GM13977 (cell line): ENCODE measurements at regions not wholly inside any gene's neighbourhood (a gene's known extent, or its start where the extent isn't known, plus 50 kb on each side); places are given as distances from the start of the nearest gene placed in this dataset.
A peak's percentile ranks its signal among the peaks of the same experiment; 100 is the strongest.
"Not testable (repeated sequence)": the region's sequence is repeated elsewhere in the genome, so short reads cannot be mapped to it uniquely, and the experiment has no call there.

Experiments
- DNase-seq: peaks from one replicate; pipeline ENCODE4 v3.0.0; 2012; ENCODE audit warnings: low spot score
- in situ Hi-C: fragments of 300-500 bp; cut with MboI; formaldehyde crosslinking; loops from one replicate; pipeline ENCODE4 v1.12.0; 2022; ENCODE audit warnings: low sequenced_read_pairs, low pct_unique_long_range_greater_than_20kb, mixed read lengths, inconsistent platforms; ENCODE audit not compliant: unreplicated experiment
- TF ChIP-seq, protein P1 (sequence below): IDR thresholded peaks from 2 replicates; pipeline ENCODE4 v1.5.1; 2012; ENCODE audit warnings: mild to moderate bottlenecking, control low read depth; ENCODE audit not compliant: insufficient read depth; ENCODE audit errors: extremely low read depth, missing control alignments

DNA sequence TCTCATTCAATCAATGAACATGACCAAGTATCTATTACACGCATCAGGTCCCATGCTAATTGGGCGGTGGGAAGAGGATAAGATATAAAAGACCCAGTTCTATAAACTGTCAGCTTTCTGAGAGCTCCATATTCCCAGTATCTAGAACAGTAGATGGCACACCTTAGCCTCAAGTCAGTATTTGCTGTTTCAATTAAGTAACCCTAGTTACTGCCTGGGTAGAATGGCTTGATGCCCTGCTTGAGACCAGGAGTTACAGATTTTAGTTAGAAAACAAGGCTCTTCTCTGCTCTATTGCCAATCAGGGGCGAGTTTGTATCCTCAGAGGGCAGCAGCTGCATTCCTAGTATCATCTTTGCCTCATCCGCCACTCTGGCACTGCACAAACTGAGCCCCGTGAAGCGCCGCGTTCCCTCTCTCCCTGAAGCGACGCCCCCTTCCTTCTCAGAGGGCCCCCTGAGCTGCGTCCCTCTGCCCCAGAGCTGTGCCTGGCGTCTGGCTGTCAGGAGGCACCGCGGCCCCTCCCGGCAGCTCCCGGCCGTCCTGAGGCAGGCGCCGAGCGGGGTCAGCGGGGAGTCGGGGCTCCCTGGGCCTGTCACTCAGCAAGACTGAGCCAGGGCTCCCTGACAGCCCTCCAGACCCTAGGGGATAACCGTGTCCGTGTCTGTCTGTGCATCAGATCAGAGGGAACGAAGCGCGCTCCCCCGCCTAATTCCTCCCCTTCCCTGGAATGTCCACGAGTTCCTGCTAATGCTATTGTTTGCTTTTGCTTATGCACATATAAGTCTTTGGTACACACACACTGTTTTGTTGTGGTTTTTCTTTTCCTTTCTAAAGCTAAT is 212.4 kb upstream of the TTC29 start:
- TF ChIP-seq, protein P1, sequence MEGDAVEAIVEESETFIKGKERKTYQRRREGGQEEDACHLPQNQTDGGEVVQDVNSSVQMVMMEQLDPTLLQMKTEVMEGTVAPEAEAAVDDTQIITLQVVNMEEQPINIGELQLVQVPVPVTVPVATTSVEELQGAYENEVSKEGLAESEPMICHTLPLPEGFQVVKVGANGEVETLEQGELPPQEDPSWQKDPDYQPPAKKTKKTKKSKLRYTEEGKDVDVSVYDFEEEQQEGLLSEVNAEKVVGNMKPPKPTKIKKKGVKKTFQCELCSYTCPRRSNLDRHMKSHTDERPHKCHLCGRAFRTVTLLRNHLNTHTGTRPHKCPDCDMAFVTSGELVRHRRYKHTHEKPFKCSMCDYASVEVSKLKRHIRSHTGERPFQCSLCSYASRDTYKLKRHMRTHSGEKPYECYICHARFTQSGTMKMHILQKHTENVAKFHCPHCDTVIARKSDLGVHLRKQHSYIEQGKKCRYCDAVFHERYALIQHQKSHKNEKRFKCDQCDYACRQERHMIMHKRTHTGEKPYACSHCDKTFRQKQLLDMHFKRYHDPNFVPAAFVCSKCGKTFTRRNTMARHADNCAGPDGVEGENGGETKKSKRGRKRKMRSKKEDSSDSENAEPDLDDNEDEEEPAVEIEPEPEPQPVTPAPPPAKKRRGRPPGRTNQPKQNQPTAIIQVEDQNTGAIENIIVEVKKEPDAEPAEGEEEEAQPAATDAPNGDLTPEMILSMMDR = no peak
- in situ Hi-C loops = loop anchor here (25.0 kb wide), 1 partner anchor 429 kb away; no protein-coding TSS in a partner anchor
- DNase-seq = no peak

DNA sequence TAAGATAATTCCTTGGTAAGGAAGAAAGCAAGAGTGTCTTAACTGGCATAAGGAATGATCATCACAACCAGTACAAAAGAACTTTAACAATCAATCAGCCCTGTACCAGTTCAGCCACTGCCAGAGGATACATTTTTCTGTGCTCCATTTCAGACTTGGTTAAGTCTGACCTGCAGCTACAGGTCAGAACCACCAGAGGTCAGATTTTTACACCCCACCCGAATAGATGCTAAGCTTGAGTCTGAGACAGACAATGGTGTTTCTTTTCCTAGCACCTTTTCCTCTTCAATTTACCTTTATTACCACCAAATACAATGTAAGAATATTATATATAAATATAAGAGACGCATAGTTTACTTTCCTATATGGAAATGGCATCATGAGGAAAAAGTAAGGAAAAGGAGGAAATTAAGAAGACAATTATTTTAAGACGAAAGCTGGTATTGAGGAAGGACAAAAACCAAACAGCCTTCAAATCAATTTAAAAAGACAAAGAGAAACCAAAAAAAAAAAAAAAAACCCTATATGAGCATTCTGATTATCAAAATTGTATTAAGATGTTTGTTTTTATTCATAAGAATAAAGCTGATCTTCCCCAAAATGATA is 215.3 kb upstream of the TTC29 start:
- DNase-seq = peak; percentile 72
- in situ Hi-C loops = loop anchor here (25.0 kb wide), 1 partner anchor 426 kb away; no protein-coding TSS in a partner anchor
- TF ChIP-seq, protein P1 = peak; percentile 76

DNA sequence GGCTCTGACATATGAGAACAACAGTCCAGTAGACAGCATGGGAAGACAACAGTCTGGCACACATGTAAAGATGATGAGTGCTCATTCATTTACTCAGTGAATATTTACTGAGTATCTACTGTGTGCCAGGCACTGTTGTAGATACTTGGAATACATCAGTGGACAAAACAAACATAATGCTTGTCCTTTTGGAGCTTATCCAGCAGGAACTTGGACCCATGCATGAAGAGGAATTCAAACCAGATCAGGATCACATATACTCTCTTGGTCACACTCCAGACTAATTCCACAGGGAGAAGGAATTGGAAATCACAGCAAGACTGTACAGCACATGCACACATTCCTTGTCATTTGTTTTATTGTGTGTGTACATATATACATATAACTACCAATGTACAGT is 217.6 kb upstream of the TTC29 start:
- no peak for DNase-seq
- in situ Hi-C loops = loop anchor here (25.0 kb wide), 1 partner anchor 424 kb away; no protein-coding TSS in a partner anchor
- TF ChIP-seq, protein P1 = no peak

DNA sequence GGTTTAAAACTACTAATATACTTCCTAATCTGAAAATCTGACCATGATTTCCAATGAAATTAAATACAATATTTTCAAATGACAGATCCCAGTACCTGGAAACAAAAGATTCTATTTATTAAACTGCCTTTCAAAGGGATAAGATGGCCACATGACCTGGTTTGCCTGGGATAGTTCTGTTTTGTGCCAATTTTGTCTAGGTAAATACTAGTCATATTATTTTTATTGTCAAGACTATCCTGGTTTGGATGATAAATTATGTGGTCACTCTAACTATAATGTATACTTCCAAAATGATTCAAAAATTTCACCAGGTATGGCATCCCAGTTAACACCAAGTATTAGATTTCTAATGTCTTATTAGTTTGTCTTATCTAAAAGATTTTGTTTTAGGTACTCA is 222.5 kb upstream of the TTC29 start:
- in situ Hi-C loops = loop anchor here (25.0 kb wide), 1 partner anchor 419 kb away; no protein-coding TSS in a partner anchor
- not testable (repeated sequence) for DNase-seq

DNA sequence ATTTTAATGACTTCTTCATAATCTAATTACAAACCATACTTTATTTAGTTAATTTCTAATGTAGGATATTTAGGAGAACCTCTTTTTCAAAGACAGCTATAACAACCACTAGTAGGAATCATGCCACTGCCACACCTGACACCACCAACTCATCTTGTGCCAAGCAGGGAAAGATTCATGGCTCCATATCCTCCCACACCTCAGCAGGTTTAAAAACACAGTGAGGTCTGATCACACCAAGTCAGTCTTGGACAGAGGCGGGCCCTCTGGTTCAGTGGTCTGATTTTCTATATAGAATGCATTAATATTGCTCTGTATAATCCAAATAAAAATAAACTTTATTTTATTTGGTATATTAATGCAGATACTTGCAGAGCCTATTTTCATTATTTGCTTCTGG is 227.7 kb upstream of the TTC29 start:
- TF ChIP-seq, protein P1 = no peak
- in situ Hi-C loops = loop anchor here (25.0 kb wide), 1 partner anchor 414 kb away; no protein-coding TSS in a partner anchor
- no peak for DNase-seq

DNA sequence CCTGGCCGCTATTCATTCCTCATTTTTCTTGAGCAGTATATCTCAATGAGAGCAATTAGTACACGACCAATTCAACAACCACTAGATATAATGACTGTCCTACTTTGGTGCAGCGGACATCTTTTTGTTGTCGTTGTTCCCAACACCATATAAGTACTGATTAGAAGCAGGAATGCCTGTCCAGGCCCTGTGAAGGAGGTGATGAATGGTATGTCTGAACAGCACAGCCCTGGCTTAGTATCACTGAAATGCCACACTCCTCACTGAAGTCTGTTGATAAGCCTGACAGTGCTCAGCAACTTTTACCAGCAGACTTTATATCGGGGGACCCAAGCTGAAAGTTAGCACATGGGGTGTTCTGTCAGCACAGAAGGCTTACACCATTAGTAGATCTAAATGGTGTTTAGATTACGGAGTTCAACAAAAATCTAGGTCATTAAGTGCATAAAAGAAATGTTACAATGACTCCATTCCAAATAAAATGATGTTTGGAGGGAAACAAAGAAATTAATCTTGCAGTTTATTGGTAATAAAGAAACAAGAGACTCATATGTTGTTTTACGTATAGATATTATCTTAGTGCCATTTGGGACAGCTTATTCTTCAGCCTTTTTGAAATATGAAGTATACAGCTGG is 228.3 kb upstream of the TTC29 start:
- no peak for DNase-seq
- TF ChIP-seq, protein P1 = no peak
- in situ Hi-C loops = loop anchor here (25.0 kb wide), 1 partner anchor 413 kb away; no protein-coding TSS in a partner anchor
